GM21381 (cell line): ENCODE measurements at regions not wholly inside any gene's neighbourhood (a gene's known extent, or its start where the extent isn't known, plus 50 kb on each side); places are given as distances from the start of the nearest gene placed in this dataset.

Experiments used
- ATAC-seq: cut with Tn5 transposase; IDR thresholded peaks from one replicate; pipeline ENCODE4 v1.9.1; 2021; ENCODE audit warnings: mild to moderate bottlenecking, moderate library complexity; ENCODE audit not compliant: unreplicated experiment

- ATAC-seq = no peak
Measured at GRCh38 chr18:79625924-79626561, 53.6 kb upstream of the CTDP1 start.

DNA sequence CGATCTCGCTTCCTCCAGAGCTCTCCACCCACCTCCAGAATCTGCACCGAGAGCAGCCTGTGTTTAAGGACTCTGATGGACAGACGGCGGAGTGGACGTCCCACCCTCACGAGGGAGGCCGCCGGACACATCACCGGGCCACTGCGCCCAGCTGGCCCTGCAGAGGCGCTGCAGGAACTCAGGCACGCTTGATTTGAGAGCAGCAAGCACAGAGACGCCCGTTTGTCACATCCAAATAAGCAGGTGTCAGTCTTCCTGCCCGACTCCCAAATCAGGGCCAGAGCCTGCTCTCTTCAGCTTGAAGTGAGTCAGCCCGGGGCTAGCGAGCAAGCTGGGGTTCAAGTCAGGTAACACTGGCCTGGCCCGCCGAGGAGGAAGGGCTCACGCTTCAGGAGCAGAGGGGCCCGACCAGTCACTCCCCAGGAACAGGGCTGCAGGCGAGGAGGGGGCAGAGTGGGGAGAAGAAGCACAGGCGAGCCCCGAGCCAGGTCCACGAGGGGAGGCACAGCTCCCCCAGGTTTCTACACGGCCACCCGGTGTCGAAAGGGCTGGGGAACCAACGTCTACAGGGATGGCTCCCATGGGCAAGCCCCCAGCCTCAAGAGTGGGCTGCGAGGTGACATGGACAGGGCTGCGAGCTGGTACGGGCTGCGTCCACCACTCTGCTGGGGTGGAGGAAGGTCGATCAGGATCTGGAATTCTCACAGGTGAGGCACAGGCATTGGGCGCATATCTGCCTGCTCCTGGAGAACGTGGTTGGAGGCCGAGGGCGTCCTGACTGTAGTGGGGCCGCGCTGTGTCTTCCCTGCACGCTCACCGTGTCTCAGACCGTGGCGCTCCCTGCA, 52.5 kb upstream of the CTDP1 start:
- ATAC-seq = no peak

- no peak for ATAC-seq
Measured at GRCh38 chr18:79627750-79628294, 51.8 kb upstream of the CTDP1 start.

- ATAC-seq = no peak
Measured at GRCh38 chr18:79628416-79629248, 51.0 kb upstream of the CTDP1 start.

DNA sequence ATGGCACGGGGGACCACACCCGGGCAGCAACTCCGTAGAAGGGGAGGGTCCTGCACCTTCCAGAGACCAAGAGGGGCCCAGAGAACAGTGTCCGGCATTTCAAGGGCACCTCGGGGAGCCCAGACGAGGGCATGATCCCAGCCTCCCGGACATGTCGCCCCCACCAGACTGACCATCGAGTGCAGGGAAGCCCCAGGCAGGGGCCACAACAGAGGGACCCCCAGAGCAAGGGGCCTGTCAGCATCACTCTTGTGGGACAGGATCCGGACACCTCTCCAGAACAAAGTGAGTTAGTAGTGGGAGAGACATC, 50.4 kb upstream of the CTDP1 start:
- ATAC-seq = no peak

DNA sequence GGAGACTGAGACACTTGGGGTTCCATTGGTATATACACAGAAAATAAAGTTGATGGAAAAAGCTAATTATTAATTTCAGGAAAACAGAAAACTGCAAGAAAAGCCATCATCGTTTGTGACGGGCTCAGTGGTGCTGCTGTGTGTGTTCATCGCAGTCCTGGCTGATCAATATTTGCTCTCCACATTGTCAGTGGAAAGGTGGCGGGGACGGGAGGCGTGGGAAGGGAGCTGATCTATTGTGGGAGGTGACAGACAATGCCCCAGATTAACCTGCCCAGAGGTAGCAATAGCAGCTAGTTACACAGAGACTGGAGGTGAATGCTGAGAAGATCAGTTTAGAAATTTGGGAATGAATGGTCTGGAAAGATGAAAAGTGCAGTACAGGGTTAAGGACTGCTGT, 50.0 kb upstream of the CTDP1 start:
- ATAC-seq = no peak
